Esophagus squamous epithelium (tissue), 4 donors: ENCODE measurements at regions not wholly inside any gene's neighbourhood (a gene's known extent, or its start where the extent isn't known, plus 50 kb on each side); places are given as distances from the start of the nearest gene placed in this dataset.

Source experiments
- POLR2A ChIP-seq, 4 donors: fragments of 450-650 bp; IDR thresholded peaks; one replicate each; pipeline ENCODE4 v1.6.1; 2017; ENCODE audit warnings: antibody characterized with exemption in 4 of 4, mild to moderate bottlenecking in 4 of 4, moderate library complexity in 3 of 4
- TF ChIP-seq, protein P1 (sequence below), 6 experiments: fragments of 450-650 bp in 4 of 6; fragments of 200-600 bp in 2 of 6; sonication (generic) in 2 of 6; IDR thresholded peaks; one replicate each; pipeline ENCODE4 v1.5.1; 2016 to 2019; ENCODE audit warnings: antibody characterized with exemption in 6 of 6, mild to moderate bottlenecking in 4 of 6, moderate library complexity in 4 of 6

GRCh38 chr2:200040831-200041230, 85.4 kb downstream of the MAIP1 start:
- TF ChIP-seq, protein P1, sequence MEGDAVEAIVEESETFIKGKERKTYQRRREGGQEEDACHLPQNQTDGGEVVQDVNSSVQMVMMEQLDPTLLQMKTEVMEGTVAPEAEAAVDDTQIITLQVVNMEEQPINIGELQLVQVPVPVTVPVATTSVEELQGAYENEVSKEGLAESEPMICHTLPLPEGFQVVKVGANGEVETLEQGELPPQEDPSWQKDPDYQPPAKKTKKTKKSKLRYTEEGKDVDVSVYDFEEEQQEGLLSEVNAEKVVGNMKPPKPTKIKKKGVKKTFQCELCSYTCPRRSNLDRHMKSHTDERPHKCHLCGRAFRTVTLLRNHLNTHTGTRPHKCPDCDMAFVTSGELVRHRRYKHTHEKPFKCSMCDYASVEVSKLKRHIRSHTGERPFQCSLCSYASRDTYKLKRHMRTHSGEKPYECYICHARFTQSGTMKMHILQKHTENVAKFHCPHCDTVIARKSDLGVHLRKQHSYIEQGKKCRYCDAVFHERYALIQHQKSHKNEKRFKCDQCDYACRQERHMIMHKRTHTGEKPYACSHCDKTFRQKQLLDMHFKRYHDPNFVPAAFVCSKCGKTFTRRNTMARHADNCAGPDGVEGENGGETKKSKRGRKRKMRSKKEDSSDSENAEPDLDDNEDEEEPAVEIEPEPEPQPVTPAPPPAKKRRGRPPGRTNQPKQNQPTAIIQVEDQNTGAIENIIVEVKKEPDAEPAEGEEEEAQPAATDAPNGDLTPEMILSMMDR (IDR thresholded peaks at IDR 0.05) = no peak
- TF ChIP-seq POLR2A (IDR thresholded peaks at IDR 0.05) = no peak
